Neural crest cell (in vitro differentiated cells): ENCODE measurements at regions not wholly inside any gene's neighbourhood (a gene's known extent, or its start where the extent isn't known, plus 50 kb on each side); places are given as distances from the start of the nearest gene placed in this dataset.

Experiments used
- DNase-seq: peaks from one replicate; pipeline ENCODE4 v3.0.0; 2021; ENCODE audit warnings: low read depth, mixed read lengths, low spot score
- H3K27ac Mint-ChIP-seq: one replicate; pipeline ENCODE4 v1.8.0; 2021; ENCODE audit warnings: mild to moderate bottlenecking, mixed read lengths; ENCODE audit not compliant: unreplicated experiment
- H3K27me3 Mint-ChIP-seq: 2 replicates; pipeline ENCODE4 v1.8.0; 2021; ENCODE audit warnings: low read depth, mild to moderate bottlenecking, mixed read lengths
- H3K36me3 Mint-ChIP-seq: 2 replicates; pipeline ENCODE4 v1.8.0; 2021; ENCODE audit warnings: low read depth, mild to moderate bottlenecking, mixed read lengths
- H3K4me1 Mint-ChIP-seq: 2 replicates; pipeline ENCODE4 v1.8.0; 2021; ENCODE audit warnings: mixed read lengths
- H3K4me3 Mint-ChIP-seq: one replicate; pipeline ENCODE4 v1.8.0; 2021; ENCODE audit warnings: mild to moderate bottlenecking, mixed read lengths
- H3K9me3 Mint-ChIP-seq: 2 replicates; pipeline ENCODE4 v1.8.0; 2021; ENCODE audit warnings: mixed read lengths
- CTCF ChIP-seq: fragments of 200-600 bp; sonication (generic); conservative IDR thresholded peaks from 2 replicates; pipeline ENCODE4 v1.5.0; 2021; ENCODE audit warnings: antibody characterized with exemption, mild to moderate bottlenecking

- H3K4me1 Mint-ChIP-seq = peaks cover 15% of the 10 kb centered on the region
- H3K27me3 Mint-ChIP-seq = peaks cover 86% of the 10 kb centered on the region
- H3K27ac Mint-ChIP-seq = no peak overlapping the region
- no peak overlapping the region for H3K4me3 Mint-ChIP-seq
- H3K36me3 Mint-ChIP-seq = no peaks in the 10 kb centered on the region
- no peak for DNase-seq
- TF ChIP-seq CTCF = no peak
- no peaks in the 10 kb centered on the region for H3K9me3 Mint-ChIP-seq
Measured at GRCh38 chr17:34154961-34155730, 99.9 kb upstream of the CCL2 start.

GRCh38 chr17:34155947-34156346, 99.1 kb upstream of the CCL2 start:
- H3K27me3 Mint-ChIP-seq = peaks cover 92% of the 10 kb centered on the region
- no peak for TF ChIP-seq CTCF
- H3K27ac Mint-ChIP-seq = no peak overlapping the region
- peaks cover 11% of the 10 kb centered on the region for H3K4me1 Mint-ChIP-seq
- DNase-seq = no peak
- no peak overlapping the region for H3K4me3 Mint-ChIP-seq
- H3K36me3 Mint-ChIP-seq = no peaks in the 10 kb centered on the region
- no peaks in the 10 kb centered on the region for H3K9me3 Mint-ChIP-seq

- no peak for DNase-seq
- H3K27me3 Mint-ChIP-seq = peaks cover 92% of the 10 kb centered on the region
- peaks cover 8% of the 10 kb centered on the region for H3K4me1 Mint-ChIP-seq
- no peak overlapping the region for H3K27ac Mint-ChIP-seq
- no peak for TF ChIP-seq CTCF
- no peaks in the 10 kb centered on the region for H3K36me3 Mint-ChIP-seq
- H3K9me3 Mint-ChIP-seq = no peaks in the 10 kb centered on the region
- H3K4me3 Mint-ChIP-seq = peak overlapping the region; percentile 34
Measured at GRCh38 chr17:34156401-34156740, 98.7 kb upstream of the CCL2 start.

- peaks cover 6% of the 10 kb centered on the region for H3K4me1 Mint-ChIP-seq
- H3K9me3 Mint-ChIP-seq = no peaks in the 10 kb centered on the region
- no peak for TF ChIP-seq CTCF
- peaks cover 95% of the 10 kb centered on the region for H3K27me3 Mint-ChIP-seq
- H3K4me3 Mint-ChIP-seq = peak overlapping the region; percentile 34
- H3K27ac Mint-ChIP-seq = no peak overlapping the region
- peak; percentile 13 for DNase-seq
- H3K36me3 Mint-ChIP-seq = no peaks in the 10 kb centered on the region
Measured at GRCh38 chr17:34156741-34157589, 98.1 kb upstream of the CCL2 start.

GRCh38 chr17:34161690-34162089, 93.4 kb upstream of the CCL2 start:
- no peak for DNase-seq
- Mint-ChIP-seq H3K4me3 (no peak overlapping the region), H3K27me3 (peaks cover 88% of the 10 kb centered on the region), H3K9me3 (no peaks in the 10 kb centered on the region), H3K27ac (no peak overlapping the region), H3K4me1 (peaks cover 2% of the 10 kb centered on the region), H3K36me3 (no peaks in the 10 kb centered on the region)
- TF ChIP-seq CTCF = no peak
